A673 (cell line): ENCODE measurements at regions not wholly inside any gene's neighbourhood (a gene's known extent, or its start where the extent isn't known, plus 50 kb on each side); places are given as distances from the start of the nearest gene placed in this dataset.

Experiments
- BruUV-seq: library from RNA; stranded (reverse); fragments of 400-500 nt; replicated peaks from 2 replicates; lab custom pipeline; 2021; lab: Mats Ljungman, UMichigan
- CTCF ChIA-PET: fragments of 300-600 bp; sonication (Branson Sonifier 250); formaldehyde crosslinking; loops from one replicate; lab custom pipeline; 2022; ENCODE audit warnings: antibody characterized with exemption; lab: Charles Lee
- POLR2A ChIA-PET: fragments of 300-600 bp; sonication (Branson Sonifier 250); formaldehyde crosslinking; loops from one replicate; lab custom pipeline; 2022; ENCODE audit warnings: antibody characterized with exemption; ENCODE audit not compliant: low non-redundant PET; lab: Charles Lee
- DNase-seq: peaks from one replicate; pipeline ENCODE4 v3.0.0-alpha.2; 2015; ENCODE audit warnings: low spot score
- H3K27ac ChIP-seq: fragments of 200-600 bp; sonication (generic); 2 replicates; pipeline ENCODE4 v1.5.1; 2016; ENCODE audit warnings: mixed run types, low read depth, mild to moderate bottlenecking, mixed read lengths, antibody characterized with exemption, low read length; ENCODE audit not compliant: poor library complexity, severe bottlenecking
- H3K27me3 ChIP-seq: fragments of 200-600 bp; sonication (generic); replicated peaks from 2 replicates; pipeline ENCODE4 v1.6.1; 2017; ENCODE audit warnings: mixed run types, low read depth, mild to moderate bottlenecking, mixed read lengths, antibody characterized with exemption, low read length; ENCODE audit not compliant: insufficient read depth, poor library complexity
- H3K36me3 ChIP-seq: fragments of 200-600 bp; sonication (generic); 2 replicates; pipeline ENCODE4 v1.6.1; 2016; ENCODE audit warnings: mixed run types, mild to moderate bottlenecking, mixed read lengths, antibody characterized with exemption, low read length; ENCODE audit not compliant: insufficient read depth, poor library complexity, severe bottlenecking
- H3K4me1 ChIP-seq: fragments of 200-600 bp; sonication (generic); 2 replicates; pipeline ENCODE4 v1.6.1; 2017; ENCODE audit warnings: mixed run types, mild to moderate bottlenecking, mixed read lengths, antibody characterized with exemption, low read length; ENCODE audit not compliant: insufficient read depth, poor library complexity, severe bottlenecking
- H3K4me3 ChIP-seq: fragments of 200-600 bp; sonication (generic); 2 replicates; pipeline ENCODE4 v1.5.1; 2016; ENCODE audit warnings: low read depth, mixed run types, mild to moderate bottlenecking, mixed read lengths, low read length; ENCODE audit not compliant: poor library complexity, severe bottlenecking
- H3K9me3 ChIP-seq: fragments of 200-600 bp; sonication (generic); 2 replicates; pipeline ENCODE4 v1.6.1; 2016; ENCODE audit warnings: mixed run types, low read depth, mild to moderate bottlenecking, mixed read lengths, antibody characterized with exemption, low read length; ENCODE audit not compliant: poor library complexity, severe bottlenecking
- EZH2 ChIP-seq: fragments of 200-600 bp; sonication (generic); IDR thresholded peaks from 2 replicates; pipeline ENCODE4 v1.6.1; 2017; ENCODE audit warnings: borderline replicate concordance, low read depth, mild to moderate bottlenecking, mixed read lengths, antibody characterized with exemption, low read length; ENCODE audit not compliant: poor library complexity, severe bottlenecking
- intact Hi-C: fragments of 100-400 bp; cut with micrococcal nuclease; formaldehyde crosslinking; loops from one replicate; pipeline ENCODE4 v1.10.0; 2022; ENCODE audit not compliant: unreplicated experiment
- TF ChIP-seq, protein P1 (sequence below): fragments of 300-800, 200-600 bp; sonication (generic); conservative IDR thresholded peaks from 2 replicates; pipeline ENCODE4 v1.5.1; 2017; ENCODE audit warnings: low read depth, mild to moderate bottlenecking, antibody characterized with exemption, low read length, moderate library complexity, mixed read lengths

GRCh38 chr2:60292242-60292641, 261.2 kb downstream of the BCL11A start:
- BruUV-seq = no TSS peak
- Histone ChIP-seq H3K27me3 (no peaks in the 10 kb centered on the region), H3K4me3 (no peak overlapping the region), H3K4me1 (no peaks in the 10 kb centered on the region), H3K9me3 (no peaks in the 10 kb centered on the region), H3K27ac (no peak overlapping the region), H3K36me3 (no peaks in the 10 kb centered on the region)
- CTCF ChIA-PET = no interaction called here
- TF ChIP-seq, protein P1, sequence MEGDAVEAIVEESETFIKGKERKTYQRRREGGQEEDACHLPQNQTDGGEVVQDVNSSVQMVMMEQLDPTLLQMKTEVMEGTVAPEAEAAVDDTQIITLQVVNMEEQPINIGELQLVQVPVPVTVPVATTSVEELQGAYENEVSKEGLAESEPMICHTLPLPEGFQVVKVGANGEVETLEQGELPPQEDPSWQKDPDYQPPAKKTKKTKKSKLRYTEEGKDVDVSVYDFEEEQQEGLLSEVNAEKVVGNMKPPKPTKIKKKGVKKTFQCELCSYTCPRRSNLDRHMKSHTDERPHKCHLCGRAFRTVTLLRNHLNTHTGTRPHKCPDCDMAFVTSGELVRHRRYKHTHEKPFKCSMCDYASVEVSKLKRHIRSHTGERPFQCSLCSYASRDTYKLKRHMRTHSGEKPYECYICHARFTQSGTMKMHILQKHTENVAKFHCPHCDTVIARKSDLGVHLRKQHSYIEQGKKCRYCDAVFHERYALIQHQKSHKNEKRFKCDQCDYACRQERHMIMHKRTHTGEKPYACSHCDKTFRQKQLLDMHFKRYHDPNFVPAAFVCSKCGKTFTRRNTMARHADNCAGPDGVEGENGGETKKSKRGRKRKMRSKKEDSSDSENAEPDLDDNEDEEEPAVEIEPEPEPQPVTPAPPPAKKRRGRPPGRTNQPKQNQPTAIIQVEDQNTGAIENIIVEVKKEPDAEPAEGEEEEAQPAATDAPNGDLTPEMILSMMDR = no peak
- no peak for TF ChIP-seq EZH2
- intact Hi-C loops = no loop called here
- no peak for DNase-seq
- POLR2A ChIA-PET = no interaction called here

- no peaks in the 10 kb centered on the region for H3K27me3 ChIP-seq
- TF ChIP-seq, protein P1 = no peak
- no peak for TF ChIP-seq EZH2
- no peaks in the 10 kb centered on the region for H3K36me3 ChIP-seq
- CTCF ChIA-PET = no interaction called here
- POLR2A ChIA-PET = no interaction called here
- intact Hi-C loops = no loop called here
- no peak overlapping the region for H3K4me3 ChIP-seq
- no TSS peak for BruUV-seq
- no peaks in the 10 kb centered on the region for H3K4me1 ChIP-seq
- H3K27ac ChIP-seq = no peak overlapping the region
- no peaks in the 10 kb centered on the region for H3K9me3 ChIP-seq
- DNase-seq = no peak
Observed at GRCh38 chr2:60290509-60290908, 262.9 kb downstream of the BCL11A start.

DNA sequence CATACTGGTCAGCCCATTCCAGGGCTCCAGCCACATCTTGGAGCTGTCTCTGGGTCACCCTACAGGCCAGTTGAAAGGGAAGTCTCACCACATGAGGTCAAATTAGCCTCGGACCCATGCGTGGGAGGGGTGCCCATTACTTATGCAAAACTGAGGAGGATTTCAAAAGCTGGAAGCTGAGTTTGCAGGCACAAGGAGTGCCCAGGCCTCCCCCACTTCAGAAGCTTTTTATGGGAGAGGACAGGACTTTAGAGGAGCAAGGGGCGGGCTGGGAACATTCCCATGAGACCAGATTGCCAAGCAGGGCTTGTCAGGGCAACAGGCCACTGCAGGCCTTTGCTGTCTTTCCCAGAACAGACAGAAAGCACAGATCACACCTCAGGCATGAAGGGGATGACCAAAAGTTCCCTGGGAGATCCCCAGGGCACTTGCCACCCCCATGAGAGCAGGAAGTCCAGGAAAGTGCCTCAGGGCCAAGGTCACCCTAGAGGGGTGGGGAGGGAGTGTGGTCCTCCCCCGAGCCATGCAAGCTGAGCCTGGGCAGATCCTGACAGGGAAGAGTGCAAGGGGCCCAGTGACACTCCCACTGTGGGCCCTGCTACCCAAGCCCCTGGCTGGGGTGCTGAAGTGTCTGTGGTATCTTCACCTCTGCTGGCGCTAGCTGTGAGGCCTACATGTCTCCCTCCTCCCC, 267.7 kb downstream of the BCL11A start:
- POLR2A ChIA-PET = no interaction called here
- Histone ChIP-seq H3K4me3 (no peak overlapping the region), H3K27me3 (no peaks in the 10 kb centered on the region), H3K9me3 (no peaks in the 10 kb centered on the region), H3K4me1 (no peaks in the 10 kb centered on the region), H3K27ac (no peak overlapping the region), H3K36me3 (no peaks in the 10 kb centered on the region)
- CTCF ChIA-PET = no interaction called here
- BruUV-seq = no TSS peak
- no peak for DNase-seq
- TF ChIP-seq, protein P1 = no peak
- no peak for TF ChIP-seq EZH2
- intact Hi-C loops = no loop called here
